HCT116 (cell line): ENCODE measurements at regions not wholly inside any gene's neighbourhood (a gene's known extent, or its start where the extent isn't known, plus 50 kb on each side); places are given as distances from the start of the nearest gene placed in this dataset.

Source experiments
- ATAC-seq: fragments of 200-7000 bp; cut with Tn5 transposase; 2 replicates; pipeline ENCODE4 v1.9.1; 2020; ENCODE audit warnings: mild to moderate bottlenecking, moderate library complexity
- BruUV-seq: library from RNA; stranded (reverse); fragments of 400-500 nt; replicated peaks from 2 replicates; lab custom pipeline; 2021; lab: Mats Ljungman, UMichigan
- CTCF ChIA-PET: fragments of 300-600 bp; sonication (Branson Sonifier 250); formaldehyde crosslinking; loops from one replicate; lab custom pipeline; 2021; ENCODE audit warnings: antibody characterized with exemption; lab: Charles Lee
- POLR2A ChIA-PET: fragments of 300-600, 350-600 bp; sonication (Branson Sonifier 250); formaldehyde crosslinking; loops from one replicate; lab custom pipeline; 2021; ENCODE audit warnings: antibody characterized with exemption; lab: Charles Lee
- RAD21 ChIA-PET, 2 experiments: fragments of 300-600 bp; sonication (Branson Sonifier 250); formaldehyde crosslinking; loops; one replicate each; lab custom pipeline; 2023; ENCODE audit warnings: low total read pairs in 2 of 2; ENCODE audit not compliant: uncharacterized antibody in 2 of 2, unreplicated experiment in 2 of 2, low non-redundant PET in 1 of 2; lab: Charles Lee
- DNase-seq: peaks from one replicate; pipeline ENCODE4 v3.0.0-alpha.2; 2010; ENCODE audit warnings: low read depth, low spot score
- H2AFZ ChIP-seq: fragments of 200-600 bp; shearing (Covaris generic), sonication (generic); 2 replicates; pipeline ENCODE4 v1.6.1; 2017; ENCODE audit warnings: low read depth, mixed run types, mixed read lengths, antibody characterized with exemption, low read length; ENCODE audit not compliant: poor library complexity, severe bottlenecking
- H3K27ac ChIP-seq: 2 replicates; pipeline ENCODE4 v1.5.1; 2012; ENCODE audit warnings: low read depth, low read length
- H3K27me3 ChIP-seq: fragments of 200-600 bp; sonication (generic); 2 replicates; pipeline ENCODE4 v1.6.1; 2016; ENCODE audit warnings: mixed run types, low read length, mixed read lengths; ENCODE audit not compliant: insufficient read depth
- H3K36me3 ChIP-seq, 2 experiments: fragments of 200-500 bp in 1 of 2; fragments of 200-600 bp in 1 of 2; sonication (Bioruptor generic) in 1 of 2; sonication (generic) in 1 of 2; 2 replicates each; pipeline versions ENCODE4 v1.5.1 to v1.6.1; 2014 to 2016; ENCODE audit warnings: low read length in 2 of 2, inconsistent platforms in 1 of 2, mixed read lengths in 1 of 2, mixed run types in 1 of 2; ENCODE audit not compliant: insufficient read depth in 2 of 2, control insufficient read depth in 1 of 2
- H3K4me1 ChIP-seq, 2 experiments: fragments of 200-600 bp in 1 of 2; sonication (generic) in 1 of 2; 2 replicates each; pipeline versions ENCODE4 v1.5.1 to v1.6.1; 2012 to 2017; ENCODE audit warnings: low read length in 2 of 2, inconsistent platforms in 1 of 2, mild to moderate bottlenecking in 1 of 2, mixed read lengths in 1 of 2, mixed run types in 1 of 2, moderate library complexity in 1 of 2; ENCODE audit not compliant: insufficient read depth in 2 of 2, control insufficient read depth in 1 of 2
- H3K4me2 ChIP-seq: fragments of 200-600 bp; sonication (generic); 2 replicates; pipeline ENCODE4 v1.6.1; 2017; ENCODE audit warnings: mixed run types, low read length, mixed read lengths
- H3K4me3 ChIP-seq, 2 experiments: fragments of 200-600 bp in 1 of 2; sonication (generic) in 1 of 2; replicated peaks in 1 of 2; 2 replicates each; pipeline ENCODE4 v1.5.1; 2011 to 2016; ENCODE audit warnings: low read length in 2 of 2, control low read depth in 1 of 2, low read depth in 1 of 2, mild to moderate bottlenecking in 1 of 2, mixed read lengths in 1 of 2, mixed run types in 1 of 2
- H3K79me2 ChIP-seq: fragments of 200-600 bp; sonication (generic); 2 replicates; pipeline ENCODE4 v1.6.1; 2017; ENCODE audit warnings: mild to moderate bottlenecking, mixed run types, low read length, moderate library complexity, mixed read lengths; ENCODE audit not compliant: insufficient read depth
- H3K9ac ChIP-seq: fragments of 200-600 bp; sonication (generic); 2 replicates; pipeline ENCODE4 v1.6.1; 2016; ENCODE audit warnings: low read length, mixed read lengths
- H3K9me2 ChIP-seq: fragments of 200-600 bp; sonication (generic), shearing (Covaris generic); 2 replicates; pipeline ENCODE4 v1.6.1; 2017; ENCODE audit warnings: mixed run types, mild to moderate bottlenecking, moderate library complexity; ENCODE audit not compliant: insufficient read depth
- H3K9me3 ChIP-seq, 2 experiments: fragments of 200-500 bp in 1 of 2; fragments of 200-600 bp in 1 of 2; sonication (Bioruptor generic) in 1 of 2; sonication (generic) in 1 of 2; 2 replicates each; pipeline ENCODE4 v1.6.1; 2014 to 2017; ENCODE audit warnings: low read length in 2 of 2, mixed read lengths in 2 of 2, inconsistent platforms in 1 of 2, low read depth in 1 of 2, mild to moderate bottlenecking in 1 of 2, mixed run types in 1 of 2, moderate library complexity in 1 of 2; ENCODE audit not compliant: control insufficient read depth in 1 of 2, insufficient read depth in 1 of 2
- H4K20me1 ChIP-seq: fragments of 200-600 bp; sonication (generic), shearing (Covaris generic); 2 replicates; pipeline ENCODE4 v1.6.1; 2017; ENCODE audit warnings: mixed run types, mild to moderate bottlenecking, moderate library complexity; ENCODE audit not compliant: insufficient read depth
- ATF3 ChIP-seq: IDR thresholded peaks from 2 replicates; pipeline ENCODE4 v1.6.1; 2012
- CBX3 ChIP-seq: IDR thresholded peaks from 2 replicates; pipeline ENCODE4 v1.6.1; 2012; ENCODE audit warnings: low read depth
- CEBPB ChIP-seq: IDR thresholded peaks from 2 replicates; pipeline ENCODE4 v1.6.1; 2012; ENCODE audit warnings: low read depth
- CTCF ChIP-seq, 3 experiments: fragments of 200-600 bp in 1 of 3; sonication (generic) in 1 of 3; IDR thresholded peaks in 2 of 3; conservative IDR thresholded peaks in 1 of 3; 2 replicates each; pipeline ENCODE4 v1.5.1; 2012 to 2017; ENCODE audit warnings: low read depth in 2 of 3, low read length in 2 of 3, antibody characterized with exemption in 1 of 3, borderline replicate concordance in 1 of 3, control low read depth in 1 of 3, mild to moderate bottlenecking in 1 of 3, mixed read lengths in 1 of 3, mixed run types in 1 of 3, moderate library complexity in 1 of 3; ENCODE audit not compliant: insufficient read depth in 1 of 3
- EGR1 ChIP-seq: IDR thresholded peaks from 2 replicates; pipeline ENCODE4 v1.6.1; 2012; ENCODE audit warnings: low read depth
- ELF1 ChIP-seq: IDR thresholded peaks from 2 replicates; pipeline ENCODE4 v1.6.1; 2012; ENCODE audit warnings: low read depth, borderline replicate concordance
- EZH2 ChIP-seq: fragments of 200-600 bp; sonication (generic); IDR thresholded peaks from 2 replicates; pipeline ENCODE4 v1.6.1; 2017; ENCODE audit warnings: antibody characterized with exemption, mixed run types
- EZH2phosphoT487 ChIP-seq: fragments of 200-600 bp; IDR thresholded peaks from 2 replicates; pipeline ENCODE4 v1.6.1; 2018; ENCODE audit warnings: antibody characterized with exemption, borderline replicate concordance
- FOSL1 ChIP-seq: IDR thresholded peaks from 2 replicates; pipeline ENCODE4 v1.6.1; 2012; ENCODE audit warnings: low read depth
- JUND ChIP-seq: IDR thresholded peaks from 2 replicates; pipeline ENCODE4 v1.6.1; 2012
- POLR2A ChIP-seq: IDR thresholded peaks from 2 replicates; pipeline ENCODE4 v1.7.0; 2011; ENCODE audit warnings: borderline replicate concordance; ENCODE audit not compliant: insufficient read depth, insufficient read length; ENCODE audit errors: extremely low read depth
- RAD21 ChIP-seq: IDR thresholded peaks from 2 replicates; pipeline ENCODE4 v1.6.1; 2012; ENCODE audit warnings: low read depth, mild to moderate bottlenecking
- SP1 ChIP-seq: IDR thresholded peaks from 2 replicates; pipeline ENCODE4 v1.6.1; 2012; ENCODE audit warnings: low read depth
- SRF ChIP-seq: IDR thresholded peaks from 2 replicates; pipeline ENCODE4 v1.6.1; 2012; ENCODE audit warnings: low read depth
- TCF7L2 ChIP-seq: IDR thresholded peaks from 2 replicates; pipeline ENCODE4 v1.7.0; 2011; ENCODE audit warnings: borderline replicate concordance, inconsistent platforms; ENCODE audit not compliant: insufficient read depth, insufficient read length; ENCODE audit errors: extremely low read depth
- YY1 ChIP-seq: IDR thresholded peaks from 2 replicates; pipeline ENCODE4 v1.6.1; 2011; ENCODE audit warnings: low read length, low read depth, moderate library complexity, mild to moderate bottlenecking; ENCODE audit not compliant: insufficient replicate concordance; ENCODE audit errors: extremely low read depth
- ZBTB33 ChIP-seq: IDR thresholded peaks from 2 replicates; pipeline ENCODE4 v1.6.1; 2011; ENCODE audit warnings: mild to moderate bottlenecking, low read length, moderate library complexity; ENCODE audit not compliant: insufficient replicate concordance; ENCODE audit errors: extremely low read depth
- ZNF274 ChIP-seq: fragments of 200-500 bp; sonication (Bioruptor generic); IDR thresholded peaks from 2 replicates; pipeline ENCODE4 v1.6.1; 2014; ENCODE audit warnings: mild to moderate bottlenecking, low read depth, low read length, inconsistent platforms
- intact Hi-C: fragments of 100-400 bp; cut with micrococcal nuclease; formaldehyde crosslinking; loops from 2 replicates; pipeline ENCODE4 v1.10.0; 2022

GRCh38 chr6:152836523-152836922, 85.9 kb downstream of the VIP start:
- Histone ChIP-seq H4K20me1 (no peaks in the 10 kb centered on the region), H3K36me3 (no peaks in the 10 kb centered on the region), H3K4me1 (no peaks in the 10 kb centered on the region), H2AFZ (no peak overlapping the region), H3K79me2 (no peaks in the 10 kb centered on the region), H3K9me2 (no peaks in the 10 kb centered on the region), H3K27me3 (peaks cover 20% of the 10 kb centered on the region), H3K4me3 (no peak overlapping the region), H3K9ac (no peak overlapping the region), H3K9me3 (no peaks in the 10 kb centered on the region), H3K27ac (no peak overlapping the region), H3K4me2 (no peak overlapping the region)
- ChIA-PET RAD21 (no interaction called here), POLR2A (no interaction called here), CTCF (no interaction called here)
- BruUV-seq: no TSS peak
- ATAC-seq (no peak), DNase-seq (no peak)
- TF ChIP-seq TCF7L2 (no peak), POLR2A (no peak), ATF3 (no peak), EZH2 (no peak), ZBTB33 (no peak), SRF (no peak), EGR1 (no peak), ELF1 (no peak), YY1 (no peak), EZH2phosphoT487 (no peak), CBX3 (no peak), ZNF274 (no peak), JUND (no peak), SP1 (no peak), RAD21 (no peak), FOSL1 (no peak), CEBPB (no peak), CTCF (IDR thresholded peaks at IDR 0.05 in 2 of 3, conservative IDR thresholded peaks at IDR 0.05 in 1 of 3; ENCODE audit: borderline replicate concordance in 1 of 3, insufficient read depth in 1 of 3, low read depth in 2 of 3, low read length in 2 of 3) (no peak)
- intact Hi-C loops: no loop called here
